Endothelial cell of hepatic sinusoid (primary cell): ENCODE measurements at regions not wholly inside any gene's neighbourhood (a gene's known extent, or its start where the extent isn't known, plus 50 kb on each side); places are given as distances from the start of the nearest gene placed in this dataset.

Source experiments
- in situ Hi-C: cut with HindIII; loops from 2 replicates; pipeline ENCODE4 v1.10.0; 2017; ENCODE audit warnings: low sequenced_read_pairs

- in situ Hi-C loops: no loop called here
Measured at GRCh38 chr3:62975566-62975965, 100.3 kb upstream of the CADPS start.

- in situ Hi-C loops: no loop called here
Measured at GRCh38 chr3:62981962-62982361, 106.7 kb upstream of the CADPS start.

GRCh38 chr3:62982795-62983455, 107.7 kb upstream of the CADPS start:
- in situ Hi-C loops: no loop called here

GRCh38 chr3:62986061-62986460, 110.8 kb upstream of the CADPS start:
- in situ Hi-C loops: no loop called here

GRCh38 chr3:62987721-62988120, 112.5 kb upstream of the CADPS start:
- in situ Hi-C loops: no loop called here

GRCh38 chr3:62990704-62991413, 115.6 kb upstream of the CADPS start:
- in situ Hi-C loops: no loop called here

- in situ Hi-C loops: no loop called here
Measured at GRCh38 chr3:62992520-62992919, 117.3 kb upstream of the CADPS start.

- in situ Hi-C loops: no loop called here
Measured at GRCh38 chr3:62995119-62995518, 119.9 kb upstream of the CADPS start.

- in situ Hi-C loops: no loop called here
Measured at GRCh38 chr3:62995530-62995929, 120.3 kb upstream of the CADPS start.

- in situ Hi-C loops: no loop called here
Measured at GRCh38 chr3:62997369-62997768, 122.2 kb upstream of the CADPS start.

GRCh38 chr3:62999158-62999557, 123.9 kb upstream of the CADPS start:
- in situ Hi-C loops: no loop called here

GRCh38 chr3:62999791-63000190, 124.6 kb upstream of the CADPS start:
- in situ Hi-C loops: no loop called here

- in situ Hi-C loops: no loop called here
Measured at GRCh38 chr3:63004448-63004847, 129.2 kb upstream of the CADPS start.

- in situ Hi-C loops: no loop called here
Measured at GRCh38 chr3:63015614-63016309, 140.5 kb upstream of the CADPS start.

- in situ Hi-C loops: no loop called here
Measured at GRCh38 chr3:63022114-63022513, 146.9 kb upstream of the CADPS start.

GRCh38 chr3:63026722-63027121, 151.5 kb upstream of the CADPS start:
- in situ Hi-C loops: no loop called here

- in situ Hi-C loops: no loop called here
Measured at GRCh38 chr3:63029326-63029725, 154.1 kb upstream of the CADPS start.

- in situ Hi-C loops: no loop called here
Measured at GRCh38 chr3:63029921-63030320, 154.7 kb upstream of the CADPS start.

GRCh38 chr3:63030666-63031065, 155.4 kb upstream of the CADPS start:
- in situ Hi-C loops: no loop called here

GRCh38 chr3:63032881-63033280, 157.7 kb upstream of the CADPS start:
- in situ Hi-C loops: no loop called here

- in situ Hi-C loops: no loop called here
Measured at GRCh38 chr3:63034101-63034500, 158.9 kb upstream of the CADPS start.

GRCh38 chr3:63037116-63037515, 161.9 kb upstream of the CADPS start:
- in situ Hi-C loops: no loop called here
